GM21381 (cell line): ENCODE measurements at regions not wholly inside any gene's neighbourhood (a gene's known extent, or its start where the extent isn't known, plus 50 kb on each side); places are given as distances from the start of the nearest gene placed in this dataset.

ENCODE experiments used
- ATAC-seq: cut with Tn5 transposase; IDR thresholded peaks from one replicate; pipeline ENCODE4 v1.9.1; 2021; ENCODE audit warnings: mild to moderate bottlenecking, moderate library complexity; ENCODE audit not compliant: unreplicated experiment

DNA sequence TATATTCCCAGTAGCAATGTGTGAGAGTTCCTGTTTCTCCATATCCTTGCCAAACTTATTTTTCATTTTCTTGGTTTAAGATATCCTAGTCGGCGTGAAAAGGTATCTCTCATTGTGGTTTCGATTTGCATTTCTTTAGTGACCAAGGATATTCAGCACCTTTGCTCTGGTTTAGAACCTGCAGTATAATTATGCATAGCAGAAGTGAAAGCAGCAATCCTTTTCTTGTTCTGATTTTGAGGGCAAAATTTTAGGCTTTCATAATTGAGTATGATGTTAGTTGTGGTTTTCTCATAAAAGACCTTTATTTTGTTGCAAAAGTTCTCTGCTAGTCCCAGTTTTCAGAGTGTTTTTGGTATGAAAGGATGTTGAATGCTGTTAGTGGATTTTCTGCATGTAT is 491.0 kb downstream of the FGF9 start:
- ATAC-seq = peak; percentile 86

DNA sequence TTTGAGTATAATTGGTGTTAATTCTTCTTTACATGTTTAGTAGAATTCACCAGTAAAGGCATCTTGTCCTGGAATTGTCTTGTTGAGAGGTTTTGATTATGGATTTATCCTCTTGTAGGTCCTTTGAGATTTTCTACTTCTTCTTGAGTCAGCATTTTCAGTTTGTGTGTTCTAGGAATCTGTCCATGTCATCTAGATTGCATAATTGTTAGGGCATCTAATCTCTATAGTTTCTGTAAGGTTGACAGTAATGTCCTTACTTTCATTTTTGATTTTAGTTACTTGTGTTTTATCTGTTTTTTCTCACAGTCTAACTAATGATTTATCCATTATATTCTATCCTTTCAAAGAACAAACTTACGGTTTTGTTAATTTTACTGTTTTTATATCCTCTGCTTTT is 492.0 kb downstream of the FGF9 start:
- peak; percentile 47 for ATAC-seq

DNA sequence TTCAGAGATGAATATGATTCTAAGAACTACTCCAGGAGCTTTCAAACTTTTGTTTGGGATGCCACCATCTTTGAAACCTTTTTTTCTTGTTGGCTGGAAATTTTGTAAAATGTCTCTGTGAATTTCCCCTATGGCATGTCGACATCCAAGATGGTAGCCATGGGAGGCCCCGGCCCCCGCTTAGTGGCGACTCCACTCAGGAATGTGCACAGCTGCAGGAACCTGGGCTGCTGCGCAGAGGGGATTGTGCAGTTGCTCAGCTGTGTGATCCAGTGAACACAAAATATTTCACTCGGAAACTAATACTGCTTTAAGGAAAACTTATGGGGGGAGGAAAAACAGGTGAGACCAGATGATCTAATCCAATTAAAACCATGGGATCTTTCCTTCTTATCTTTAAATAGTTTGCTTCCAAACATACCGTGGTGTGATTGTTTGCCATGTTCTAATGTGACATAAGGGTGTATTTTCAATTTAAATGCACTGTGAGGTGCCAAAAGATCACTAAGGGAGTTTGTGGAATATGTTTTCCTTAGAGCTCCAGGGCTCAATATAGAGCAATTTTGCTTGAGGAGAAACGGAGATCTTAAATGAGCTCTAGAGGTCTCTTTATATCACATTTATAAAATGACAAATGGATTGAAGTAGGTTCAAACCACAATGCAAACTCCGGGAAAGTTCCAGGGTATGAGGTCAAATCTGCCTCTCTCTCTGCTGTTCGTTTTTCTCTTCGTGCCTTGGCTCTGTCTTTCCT is 497.7 kb downstream of the FGF9 start:
- no peak for ATAC-seq

DNA sequence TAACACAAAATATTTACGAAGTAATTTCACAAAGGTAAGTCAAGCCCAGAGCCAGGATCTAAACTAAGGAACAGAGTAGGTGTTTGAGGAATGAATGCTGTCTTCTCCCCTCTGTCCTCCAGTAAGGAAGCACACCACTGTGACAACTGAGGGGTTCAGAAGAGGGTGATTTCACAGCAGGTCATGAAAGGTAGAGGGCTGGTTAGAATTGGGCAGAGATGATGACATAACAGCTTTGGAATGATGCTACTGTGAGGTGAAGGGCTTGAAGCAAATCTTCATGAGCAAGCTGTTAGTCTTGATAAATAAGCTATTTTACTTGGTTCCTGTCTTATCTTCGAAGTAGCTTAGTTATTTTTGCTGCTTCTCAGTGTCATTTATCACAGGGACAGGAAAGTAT is 498.6 kb downstream of the FGF9 start:
- no peak for ATAC-seq

DNA sequence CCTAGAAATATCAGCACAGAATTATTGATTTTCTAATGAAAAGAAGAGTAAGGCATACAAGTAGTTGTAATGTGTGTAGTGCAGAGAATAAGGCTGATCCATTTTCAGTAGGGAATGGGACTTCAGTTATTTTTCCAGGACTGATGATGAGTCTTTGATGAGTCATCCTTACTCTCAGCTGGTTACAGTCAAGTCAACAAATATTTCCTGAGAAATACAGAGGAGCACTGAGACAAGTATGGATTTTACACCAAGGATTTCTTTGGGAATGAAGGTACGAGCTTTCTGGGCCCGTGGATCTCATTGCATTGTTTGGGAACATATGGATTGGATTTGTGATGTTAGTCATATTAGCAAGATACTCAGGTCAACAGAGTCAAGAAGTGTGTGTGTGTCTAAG is 502.7 kb downstream of the FGF9 start:
- ATAC-seq = no peak

DNA sequence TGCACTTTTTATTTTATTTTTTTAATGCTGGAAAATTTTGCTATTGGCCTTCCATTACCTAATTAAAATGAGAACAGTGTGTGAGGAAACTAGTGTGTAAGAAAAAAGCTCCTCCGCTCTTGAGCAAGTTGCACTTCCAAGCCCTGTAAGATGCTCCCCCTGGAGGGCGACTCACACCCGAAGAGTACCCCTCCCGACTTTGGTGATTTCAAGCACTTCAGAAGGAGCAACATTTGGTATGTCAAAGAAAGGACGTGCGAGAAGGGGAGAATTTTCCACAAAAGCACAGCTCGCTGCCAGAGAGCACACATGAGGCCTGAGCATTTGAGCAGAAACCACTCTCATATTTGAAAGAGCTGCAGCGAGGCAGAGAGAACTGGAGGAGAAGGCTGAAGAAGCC is 504.4 kb downstream of the FGF9 start:
- no peak for ATAC-seq

GRCh38 chr13:22175815-22176214 is 504.9 kb downstream of the FGF9 start:
- no peak for ATAC-seq

DNA sequence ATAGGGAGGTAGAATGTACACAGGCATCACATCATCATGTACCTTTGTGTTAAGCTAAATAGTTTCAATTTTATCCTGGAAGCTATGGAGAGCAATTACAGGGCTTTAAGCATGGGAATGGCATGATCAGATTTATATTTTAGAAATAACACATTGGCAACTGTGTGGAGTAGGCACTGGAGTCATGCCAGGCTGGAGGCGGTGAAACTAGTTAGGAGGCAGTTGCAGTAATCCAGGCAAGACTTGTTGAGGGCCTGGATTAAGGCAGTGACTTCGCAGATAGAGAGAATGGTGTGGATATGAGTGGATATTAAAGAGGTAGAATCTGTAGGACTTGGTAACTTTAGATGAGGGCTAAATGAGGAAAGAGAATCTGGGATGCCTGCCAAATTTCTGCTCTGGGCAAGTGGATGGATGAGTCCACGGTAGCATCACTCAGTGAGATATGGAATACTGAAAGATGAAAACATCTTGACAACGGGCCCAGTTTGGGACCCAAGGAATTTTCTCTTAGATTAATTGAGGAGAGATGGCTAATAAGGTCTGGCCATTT is 506.2 kb downstream of the FGF9 start:
- no peak for ATAC-seq

DNA sequence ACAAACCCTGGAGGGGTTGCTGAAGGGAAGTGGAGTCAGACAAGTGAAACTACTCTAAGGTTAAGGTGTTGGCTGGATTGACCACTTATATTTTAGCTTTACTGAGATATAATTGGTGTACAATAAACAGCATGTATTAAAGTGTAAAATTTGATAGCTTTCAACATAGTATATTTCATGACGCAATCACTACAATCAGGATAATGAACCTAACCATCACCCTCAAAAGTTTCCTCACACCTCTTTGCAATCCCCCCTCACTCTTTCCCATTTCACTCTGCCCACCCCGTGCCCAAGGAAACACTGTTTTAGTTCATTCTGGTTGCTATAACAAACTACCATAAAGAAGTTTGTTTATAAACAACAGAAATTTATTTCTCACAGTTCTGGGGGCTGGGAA is 508.0 kb downstream of the FGF9 start:
- ATAC-seq = no peak

DNA sequence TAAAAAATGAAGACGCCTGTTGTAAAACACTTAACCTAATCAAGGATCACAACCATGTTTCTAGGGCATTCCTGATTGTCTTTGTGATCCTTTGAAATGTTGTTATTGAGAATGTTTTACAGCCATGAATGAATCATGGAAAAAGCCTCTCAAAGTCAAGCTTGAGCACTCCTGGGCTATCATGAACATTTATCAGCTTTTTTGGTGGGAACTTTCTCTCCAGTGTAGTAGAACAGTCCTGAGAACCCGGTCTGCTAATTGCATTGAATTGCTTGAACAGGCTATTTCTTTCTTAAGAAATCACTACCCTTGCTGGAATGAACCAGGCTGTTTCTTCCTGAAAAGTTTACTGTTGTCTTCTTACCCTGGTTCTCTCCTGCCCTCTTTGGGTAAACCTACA is 516.5 kb downstream of the FGF9 start:
- no peak for ATAC-seq

GRCh38 chr13:22189176-22190048 is 518.5 kb downstream of the FGF9 start:
- ATAC-seq = no peak

GRCh38 chr13:22193070-22193469 is 522.2 kb downstream of the FGF9 start:
- ATAC-seq = no peak

- no peak for ATAC-seq
These were observed 523.4 kb downstream of the FGF9 start for GRCh38 chr13:22194106-22194805.

GRCh38 chr13:22195726-22196125 is 524.9 kb downstream of the FGF9 start:
- ATAC-seq = no peak

DNA sequence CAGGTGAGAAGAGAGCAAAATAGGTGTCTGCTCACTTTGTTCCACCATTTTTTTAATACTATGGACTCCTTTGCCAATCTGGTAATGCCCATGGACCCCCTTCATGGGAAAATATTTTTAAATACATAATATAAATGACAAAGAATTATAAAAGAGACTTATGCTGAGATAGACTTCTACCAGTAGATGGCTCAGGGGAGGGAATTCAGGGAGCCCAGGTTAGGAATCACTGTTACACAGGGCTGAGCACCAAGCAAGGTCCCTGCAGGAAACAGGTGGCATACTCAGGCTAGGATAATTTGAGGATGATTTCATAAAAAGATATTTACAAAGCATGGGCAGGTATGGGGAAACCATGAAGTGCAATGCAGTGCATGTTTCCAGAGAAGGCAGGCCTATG is 525.9 kb downstream of the FGF9 start:
- ATAC-seq = no peak

- ATAC-seq = no peak
These were observed 527.1 kb downstream of the FGF9 start for GRCh38 chr13:22198001-22198400.

DNA sequence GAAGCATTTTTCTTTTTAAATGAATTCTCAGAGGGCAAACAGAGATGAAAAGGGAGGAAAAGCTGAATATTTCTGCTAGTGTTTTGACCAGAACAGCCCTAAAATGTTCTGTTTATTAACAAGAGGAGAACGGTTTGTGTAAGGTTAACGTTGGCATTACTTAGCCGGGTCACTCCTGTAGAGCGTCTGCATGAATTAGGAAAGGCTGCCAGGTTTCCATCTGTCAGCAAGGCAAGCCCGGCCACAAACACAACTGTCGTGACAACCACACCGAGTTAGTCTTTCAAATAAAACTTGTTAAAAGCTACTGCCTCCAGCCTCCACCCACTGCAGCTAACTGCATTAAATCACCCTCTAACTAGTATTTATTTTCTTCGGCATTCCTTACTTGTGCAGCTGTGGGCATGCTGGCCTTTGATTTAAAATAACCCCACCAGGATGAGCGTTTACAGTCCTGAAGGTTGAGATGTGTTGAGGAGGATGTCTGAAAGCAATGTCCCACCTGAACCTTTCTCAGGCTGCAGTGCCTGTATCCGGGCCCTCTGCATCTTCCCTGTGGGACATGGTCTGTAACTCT is 527.9 kb downstream of the FGF9 start:
- ATAC-seq = no peak

DNA sequence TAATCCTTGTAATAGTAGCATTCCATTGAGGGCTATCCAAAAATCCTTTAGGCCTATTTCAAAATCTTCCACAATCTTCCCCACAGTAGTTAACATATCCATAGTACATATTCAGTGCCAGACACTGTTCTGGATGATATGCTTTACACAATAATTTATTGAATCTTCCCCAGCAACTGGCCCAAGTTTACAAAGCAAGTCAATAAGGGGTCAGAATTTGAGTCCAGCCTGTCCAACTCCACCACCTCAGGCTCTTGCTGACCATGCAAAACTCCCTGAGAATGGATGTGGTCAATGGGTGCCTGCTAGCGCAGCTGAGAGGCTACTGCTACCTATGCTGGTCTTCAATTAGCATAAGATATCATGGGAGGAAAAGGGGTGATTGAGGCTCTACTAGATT is 529.6 kb downstream of the FGF9 start:
- ATAC-seq = no peak

- no peak for ATAC-seq
These were observed 530.6 kb downstream of the FGF9 start for GRCh38 chr13:22201375-22201925.

DNA sequence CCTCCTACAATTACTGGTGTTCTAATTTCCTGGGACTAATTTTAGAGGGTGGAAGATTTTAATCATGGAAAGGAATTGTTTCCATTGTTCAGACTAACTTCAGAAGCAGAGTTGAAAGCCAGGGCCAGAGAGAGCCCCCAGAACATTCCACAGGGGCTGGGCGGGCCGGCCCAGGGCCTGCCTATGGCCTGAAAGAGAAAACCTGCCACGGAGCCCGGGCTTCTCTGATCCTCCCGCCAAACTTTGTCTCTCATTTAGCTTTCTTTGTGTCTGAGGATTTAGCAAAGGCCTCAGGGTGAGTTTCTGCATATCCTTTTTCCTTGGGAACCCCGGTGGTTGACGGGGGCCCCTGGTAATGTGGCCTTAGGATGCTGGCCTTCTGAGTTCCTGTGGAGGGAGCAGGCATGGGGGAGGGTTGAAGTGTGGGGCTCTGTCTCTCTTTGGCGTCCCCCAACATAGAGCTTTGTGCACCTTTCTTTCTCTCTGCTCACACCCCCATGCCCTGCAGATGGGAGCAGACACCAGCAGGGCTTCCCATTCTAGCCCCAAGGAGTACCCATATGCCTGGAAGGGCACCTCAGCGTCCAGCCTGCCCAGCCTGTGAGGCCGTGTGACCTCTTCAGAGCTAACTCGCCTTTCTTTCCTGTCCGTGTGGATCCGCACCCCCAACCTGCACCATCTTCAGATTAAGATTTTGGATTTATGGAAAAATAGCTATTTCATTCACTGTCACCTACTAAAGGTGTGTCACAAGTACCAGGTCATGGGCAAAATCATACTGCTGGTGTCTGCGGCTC is 539.5 kb downstream of the FGF9 start:
- ATAC-seq = no peak
